ENCODE measurements at regions not wholly inside any gene's neighbourhood (a gene's known extent, or its start where the extent isn't known, plus 50 kb on each side); places are given as distances from the start of the nearest gene placed in this dataset.
A peak's percentile ranks its signal among the peaks of the same experiment; 100 is the strongest.

DNA sequence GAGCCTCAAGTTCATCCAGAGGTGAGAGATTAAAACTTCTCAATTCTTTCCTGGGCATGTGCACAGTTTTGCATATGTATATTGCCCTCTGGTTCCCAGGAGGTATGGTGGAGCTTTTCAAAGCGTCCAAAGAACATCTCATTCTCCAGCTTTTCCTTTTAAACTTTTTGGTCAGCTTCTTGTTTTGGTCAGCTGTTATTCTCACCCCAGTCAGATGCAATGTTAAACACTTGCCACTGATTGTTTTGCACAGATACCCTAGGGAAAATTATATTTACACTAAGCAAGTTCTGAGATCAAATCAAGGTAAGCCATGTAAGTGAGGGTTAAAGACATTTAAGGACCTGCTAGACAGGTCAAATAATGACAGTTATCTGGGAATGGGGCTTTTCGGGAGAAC lies 261.3 kb downstream of the EDEM1 start:
- Histone ChIP-seq H3K36me3 (ENCODE audit: control insufficient read depth, insufficient read depth, low read length) (no peaks in the 10 kb centered on the region), H3K4me1 (replicated peaks in 1 of 2; ENCODE audit: control insufficient read depth in 2 of 2, insufficient read depth in 2 of 2, low read length in 2 of 2) (no peaks in the 10 kb centered on the region), H4K20me1 (replicated peaks; ENCODE audit: control insufficient read depth, insufficient read depth, low read length) (no peaks in the 10 kb centered on the region), H3K9ac (ENCODE audit: insufficient read depth in 1 of 2, low read depth in 2 of 2, low read length in 2 of 2) (no peak overlapping the region), H2AFZ (ENCODE audit: low read depth, low read length) (0 out of 2 replicates have a peak overlapping the region, but pooled peaks have one; percentile 1), H3K27me3 (ENCODE audit: control insufficient read depth in 2 of 2, insufficient read depth in 2 of 2, low read length in 2 of 2) (no peaks in the 10 kb centered on the region), H3K4me3 (no peak overlapping the region), H3K27ac (ENCODE audit: extremely low read depth, low read depth, low read length) (no peak overlapping the region), H3K4me2 (ENCODE audit: insufficient read depth, low read length) (no peak overlapping the region), H3K9me3 (replicated peaks; ENCODE audit: control insufficient read depth, insufficient read depth, low read depth, low read length) (peaks cover 10% of the 10 kb centered on the region), H3K9me1 (ENCODE audit: control insufficient read depth, insufficient read depth, low read length) (no peaks in the 10 kb centered on the region), H3K79me2 (ENCODE audit: control insufficient read depth, insufficient read depth, low read length) (no peaks in the 10 kb centered on the region)
- WGBS (ENCODE audit: insufficient coverage, low coverage, missing lambda C conversion rate), result 57% methylated on average over 2 of the region's 2 CpGs
- ATAC-seq, result no peak
- no peak for FAIRE-seq
- no TSS peak for BruUV-seq (replicated peaks)
- intact Hi-C loops (cut with micrococcal nuclease), result no loop called here
- DNase-seq (ENCODE audit: extremely low read depth in 1 of 4, low spot score in 3 of 4), result no peak
- in situ Hi-C loops (cut with MboI), result no loop called here
- ChIA-PET POLR2A (interaction anchor here (1.5 to 2.0 kb wide), 2 partner anchors 12 to 20 kb away, joined by 4 to 5 read pairs; no protein-coding TSS in a partner anchor), CTCF (ENCODE audit: low intra/inter-chr PET ratio) (no interaction called here)
- TF ChIP-seq RBM15 (IDR thresholded peaks at IDR 0.05; ENCODE audit: insufficient read depth, low read length), result no peak
- TF ChIP-seq CBX5 (IDR thresholded peaks at IDR 0.05; ENCODE audit: borderline replicate concordance, low read depth), result 0 out of 2 replicates have a peak, but pooled peaks have one; percentile 36
- TF ChIP-seq HMG20A (CRISPR knock-in tag; conservative IDR thresholded peaks at IDR 0.05), result no peak
- TF ChIP-seq TRIM24 (IDR thresholded peaks at IDR 0.05), result peak; percentile 50 to 85; a peak in 3 of 4 replicates
- TF ChIP-seq, protein P1, sequence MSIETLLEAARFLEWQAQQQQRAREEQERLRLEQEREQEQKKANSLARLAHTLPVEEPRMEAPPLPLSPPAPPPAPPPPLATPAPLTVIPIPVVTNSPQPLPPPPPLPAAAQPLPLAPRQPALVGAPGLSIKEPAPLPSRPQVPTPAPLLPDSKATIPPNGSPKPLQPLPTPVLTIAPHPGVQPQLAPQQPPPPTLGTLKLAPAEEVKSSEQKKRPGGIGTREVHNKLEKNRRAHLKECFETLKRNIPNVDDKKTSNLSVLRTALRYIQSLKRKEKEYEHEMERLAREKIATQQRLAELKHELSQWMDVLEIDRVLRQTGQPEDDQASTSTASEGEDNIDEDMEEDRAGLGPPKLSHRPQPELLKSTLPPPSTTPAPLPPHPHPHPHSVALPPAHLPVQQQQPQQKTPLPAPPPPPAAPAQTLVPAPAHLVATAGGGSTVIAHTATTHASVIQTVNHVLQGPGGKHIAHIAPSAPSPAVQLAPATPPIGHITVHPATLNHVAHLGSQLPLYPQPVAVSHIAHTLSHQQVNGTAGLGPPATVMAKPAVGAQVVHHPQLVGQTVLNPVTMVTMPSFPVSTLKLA (conservative IDR thresholded peaks at IDR 0.05), result no peak
- TF ChIP-seq, protein P2, sequence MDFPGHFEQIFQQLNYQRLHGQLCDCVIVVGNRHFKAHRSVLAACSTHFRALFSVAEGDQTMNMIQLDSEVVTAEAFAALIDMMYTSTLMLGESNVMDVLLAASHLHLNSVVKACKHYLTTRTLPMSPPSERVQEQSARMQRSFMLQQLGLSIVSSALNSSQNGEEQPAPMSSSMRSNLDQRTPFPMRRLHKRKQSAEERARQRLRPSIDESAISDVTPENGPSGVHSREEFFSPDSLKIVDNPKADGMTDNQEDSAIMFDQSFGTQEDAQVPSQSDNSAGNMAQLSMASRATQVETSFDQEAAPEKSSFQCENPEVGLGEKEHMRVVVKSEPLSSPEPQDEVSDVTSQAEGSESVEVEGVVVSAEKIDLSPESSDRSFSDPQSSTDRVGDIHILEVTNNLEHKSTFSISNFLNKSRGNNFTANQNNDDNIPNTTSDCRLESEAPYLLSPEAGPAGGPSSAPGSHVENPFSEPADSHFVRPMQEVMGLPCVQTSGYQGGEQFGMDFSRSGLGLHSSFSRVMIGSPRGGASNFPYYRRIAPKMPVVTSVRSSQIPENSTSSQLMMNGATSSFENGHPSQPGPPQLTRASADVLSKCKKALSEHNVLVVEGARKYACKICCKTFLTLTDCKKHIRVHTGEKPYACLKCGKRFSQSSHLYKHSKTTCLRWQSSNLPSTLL (IDR thresholded peaks at IDR 0.05), result no peak
- TF ChIP-seq CBX3 (IDR thresholded peaks at IDR 0.05; ENCODE audit: borderline replicate concordance in 1 of 2, low read length in 2 of 2), result peak in 1 of 2 experiments; percentile 96; a peak in 2 of 3 replicates
- TF ChIP-seq DMBX1 (CRISPR knock-in tag; IDR thresholded peaks at IDR 0.05; ENCODE audit: borderline replicate concordance), result no peak
- no peak for TF ChIP-seq CBFA2T2 (conservative IDR thresholded peaks at IDR 0.05)
- no peak for TF ChIP-seq PCBP2 (IDR thresholded peaks at IDR 0.05; ENCODE audit: low read depth, low read length, poor library complexity, severe bottlenecking)
- no peak for TF ChIP-seq NR2F6 (CRISPR knock-in tag; IDR thresholded peaks at IDR 0.05)
- peak; percentile 90 for TF ChIP-seq TRIM28 (IDR thresholded peaks at IDR 0.05)
- TF ChIP-seq ADNP (tag; IDR thresholded peaks at IDR 0.05), result no peak
- TF ChIP-seq, protein P3, sequence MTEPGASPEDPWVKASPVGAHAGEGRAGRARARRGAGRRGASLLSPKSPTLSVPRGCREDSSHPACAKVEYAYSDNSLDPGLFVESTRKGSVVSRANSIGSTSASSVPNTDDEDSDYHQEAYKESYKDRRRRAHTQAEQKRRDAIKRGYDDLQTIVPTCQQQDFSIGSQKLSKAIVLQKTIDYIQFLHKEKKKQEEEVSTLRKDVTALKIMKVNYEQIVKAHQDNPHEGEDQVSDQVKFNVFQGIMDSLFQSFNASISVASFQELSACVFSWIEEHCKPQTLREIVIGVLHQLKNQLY (CRISPR knock-in tag; conservative IDR thresholded peaks at IDR 0.05), result no peak
- TF ChIP-seq CHD4 (IDR thresholded peaks at IDR 0.05; ENCODE audit: insufficient read depth, insufficient replicate concordance, low read depth, low read length, poor library complexity, severe bottlenecking), result no peak
- TF ChIP-seq, protein P4, sequence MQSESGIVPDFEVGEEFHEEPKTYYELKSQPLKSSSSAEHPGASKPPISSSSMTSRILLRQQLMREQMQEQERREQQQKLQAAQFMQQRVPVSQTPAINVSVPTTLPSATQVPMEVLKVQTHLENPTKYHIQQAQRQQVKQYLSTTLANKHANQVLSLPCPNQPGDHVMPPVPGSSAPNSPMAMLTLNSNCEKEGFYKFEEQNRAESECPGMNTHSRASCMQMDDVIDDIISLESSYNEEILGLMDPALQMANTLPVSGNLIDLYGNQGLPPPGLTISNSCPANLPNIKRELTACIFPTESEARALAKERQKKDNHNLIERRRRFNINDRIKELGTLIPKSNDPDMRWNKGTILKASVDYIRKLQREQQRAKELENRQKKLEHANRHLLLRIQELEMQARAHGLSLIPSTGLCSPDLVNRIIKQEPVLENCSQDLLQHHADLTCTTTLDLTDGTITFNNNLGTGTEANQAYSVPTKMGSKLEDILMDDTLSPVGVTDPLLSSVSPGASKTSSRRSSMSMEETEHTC (IDR thresholded peaks at IDR 0.05), result no peak
- TF ChIP-seq ZNF263 (CRISPR knock-in tag; IDR thresholded peaks at IDR 0.05; ENCODE audit: borderline replicate concordance), result no peak
